ENCODE measurements at regions not wholly inside any gene's neighbourhood (a gene's known extent, or its start where the extent isn't known, plus 50 kb on each side); places are given as distances from the start of the nearest gene placed in this dataset.

DNA sequence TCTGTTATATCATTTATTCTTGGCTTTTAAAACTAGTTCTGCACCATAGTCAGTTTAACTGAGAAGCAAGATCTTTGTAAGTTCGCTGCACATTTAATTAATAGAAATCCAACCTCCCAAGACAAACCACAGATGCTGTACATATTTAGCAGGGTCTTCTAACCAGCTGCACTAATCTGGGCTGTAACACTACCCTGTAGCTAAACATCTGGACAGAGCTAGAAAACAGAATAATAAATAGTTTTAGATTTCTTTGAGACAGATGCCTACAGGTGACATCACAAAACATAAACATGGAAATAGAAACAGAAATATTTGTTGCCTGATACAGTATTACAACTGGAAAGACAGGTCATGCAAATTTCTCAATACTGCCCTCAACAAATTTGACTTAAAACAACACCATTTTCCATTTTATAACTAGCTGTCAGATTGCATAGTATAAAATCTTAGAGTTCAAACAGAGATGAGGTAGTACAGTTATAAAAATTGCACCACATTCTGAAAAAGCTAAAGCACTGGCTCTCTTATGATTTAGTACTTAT, 315.1 kb downstream of the NR4A2 start:
- TF ChIP-seq CTCF (IDR thresholded peaks at IDR 0.05) (no peak), ZFX (IDR thresholded peaks at IDR 0.05; ENCODE audit: borderline replicate concordance) (no peak)
- no peak overlapping the region for H3K27ac ChIP-seq

- H3K27ac ChIP-seq: no peak overlapping the region
- TF ChIP-seq ZFX (IDR thresholded peaks at IDR 0.05; ENCODE audit: borderline replicate concordance) (no peak), CTCF (IDR thresholded peaks at IDR 0.05) (no peak)
These were observed 323.2 kb downstream of the NR4A2 start for GRCh38 chr2:156009293-156009692.

DNA sequence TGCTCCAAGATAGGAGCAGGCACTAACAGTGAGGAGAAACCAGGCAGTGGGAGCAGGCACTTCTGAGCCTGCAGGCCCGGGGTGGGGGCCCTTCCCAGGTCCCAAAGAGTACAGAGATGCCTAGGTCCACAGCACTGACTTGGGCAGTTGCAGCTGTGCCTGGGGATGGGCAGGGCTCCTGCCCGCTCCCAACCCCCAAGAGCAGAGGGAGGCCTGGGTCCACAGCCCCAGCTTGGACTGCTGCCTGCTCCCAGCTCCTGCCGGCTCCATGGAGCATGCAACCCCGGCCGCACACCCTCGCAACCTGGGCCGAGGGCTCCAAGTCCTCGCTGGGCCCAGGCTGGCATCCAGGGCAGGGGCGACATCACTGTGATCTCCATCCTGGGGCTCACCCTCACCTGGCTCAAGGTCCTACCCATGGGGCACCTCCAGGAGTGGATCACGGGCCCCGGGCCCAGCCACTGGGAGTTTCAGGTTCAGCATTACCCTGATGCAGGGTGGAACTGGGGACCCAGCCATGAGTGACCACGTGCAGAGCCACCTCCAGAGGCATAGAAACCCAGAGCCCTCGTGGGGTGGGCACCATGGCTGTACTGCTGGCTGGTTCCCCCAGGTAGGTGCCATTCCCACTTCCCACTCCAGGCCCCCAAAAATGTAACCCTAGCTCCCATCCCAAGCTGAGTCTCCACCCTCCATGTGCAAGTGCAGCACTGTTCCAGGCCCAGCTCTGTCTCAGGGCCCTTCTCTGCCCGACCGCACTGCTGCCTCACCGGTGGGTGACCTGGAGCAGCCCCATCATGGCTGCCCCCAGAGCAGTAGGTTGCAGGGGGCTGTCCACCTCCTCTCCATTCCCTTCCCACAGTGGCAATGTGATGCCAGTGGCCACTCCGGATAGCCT, 325.6 kb downstream of the NR4A2 start:
- H3K27ac ChIP-seq: no peak overlapping the region
- TF ChIP-seq ZFX (IDR thresholded peaks at IDR 0.05; ENCODE audit: borderline replicate concordance) (no peak), CTCF (IDR thresholded peaks at IDR 0.05) (no peak)

DNA sequence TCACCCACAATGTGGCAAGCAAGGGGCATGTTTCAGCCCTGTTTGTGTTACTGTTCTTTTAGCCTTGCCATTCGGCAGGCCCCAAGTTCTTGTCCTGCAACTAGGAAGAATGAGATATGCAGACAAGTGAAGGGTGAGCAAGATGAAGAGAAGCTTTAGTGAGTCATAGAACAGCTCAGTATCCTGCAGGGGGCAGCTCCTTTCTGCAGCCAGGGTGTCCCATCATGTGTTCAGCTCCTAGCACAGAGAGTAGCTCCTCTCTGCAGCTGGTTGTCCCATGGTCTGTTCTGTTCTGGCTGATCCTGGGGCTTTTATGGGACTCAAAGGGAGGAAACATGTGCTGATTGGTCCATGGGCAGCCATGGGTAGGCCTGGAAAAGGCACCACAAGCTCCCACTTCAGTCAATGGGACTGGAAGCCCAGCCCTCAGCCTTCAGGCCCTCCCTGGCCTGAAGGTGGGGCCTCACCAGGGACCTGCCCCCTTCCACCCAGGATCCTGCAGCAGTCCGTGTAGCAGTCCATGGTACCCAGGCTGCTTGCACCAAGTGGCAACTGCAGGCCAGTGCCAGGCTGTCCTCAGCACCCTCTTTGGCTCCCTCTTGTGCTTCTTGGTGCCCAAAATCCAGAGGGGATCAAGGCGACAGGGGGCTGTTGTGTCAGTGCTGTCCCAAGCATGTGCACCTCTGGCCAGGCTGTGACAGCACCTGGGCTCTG, 326.4 kb downstream of the NR4A2 start:
- H3K27ac ChIP-seq: no peak overlapping the region
- TF ChIP-seq CTCF (IDR thresholded peaks at IDR 0.05) (no peak), ZFX (IDR thresholded peaks at IDR 0.05; ENCODE audit: borderline replicate concordance) (no peak)

- TF ChIP-seq CTCF (IDR thresholded peaks at IDR 0.05) (no peak), ZFX (IDR thresholded peaks at IDR 0.05; ENCODE audit: borderline replicate concordance) (no peak)
- H3K27ac ChIP-seq: no peak overlapping the region
These were observed 327.0 kb downstream of the NR4A2 start for GRCh38 chr2:156005531-156005930.

DNA sequence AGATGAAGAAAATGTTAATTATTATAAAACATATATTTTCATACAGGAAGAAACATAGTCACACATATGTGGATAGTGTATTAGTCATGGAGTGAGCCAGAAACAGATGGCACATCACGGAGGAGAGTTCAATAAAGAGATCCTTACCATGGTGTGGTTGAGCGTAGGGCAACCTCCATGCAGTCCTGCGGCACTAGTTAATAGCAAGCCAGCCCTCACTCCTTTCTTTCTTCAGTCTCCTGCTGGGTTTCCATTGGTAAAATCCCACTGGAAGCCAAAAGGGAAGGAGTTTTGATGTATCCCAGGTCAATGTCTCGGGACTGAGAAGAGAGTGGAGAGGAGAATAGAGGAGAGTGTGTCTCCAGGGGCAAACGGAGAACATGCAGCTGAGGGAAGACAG, 328.1 kb downstream of the NR4A2 start:
- TF ChIP-seq CTCF (IDR thresholded peaks at IDR 0.05) (no peak), ZFX (IDR thresholded peaks at IDR 0.05; ENCODE audit: borderline replicate concordance) (no peak)
- no peak overlapping the region for H3K27ac ChIP-seq

GRCh38 chr2:156003780-156004179, 328.7 kb downstream of the NR4A2 start:
- TF ChIP-seq CTCF (IDR thresholded peaks at IDR 0.05) (no peak), ZFX (IDR thresholded peaks at IDR 0.05; ENCODE audit: borderline replicate concordance) (no peak)
- no peak overlapping the region for H3K27ac ChIP-seq
